HG03097 (cell line): ENCODE measurements at regions not wholly inside any gene's neighbourhood (a gene's known extent, or its start where the extent isn't known, plus 50 kb on each side); places are given as distances from the start of the nearest gene placed in this dataset.
"Not testable (repeated sequence)": the region's sequence is repeated elsewhere in the genome, so short reads cannot be mapped to it uniquely, and the experiment has no call there.

ENCODE experiments used
- ATAC-seq: cut with Tn5 transposase; IDR thresholded peaks from one replicate; pipeline ENCODE4 v1.9.1; 2021; ENCODE audit not compliant: unreplicated experiment, low FRiP score

- not testable (repeated sequence) for ATAC-seq
Observed at GRCh38 chr20:19921829-19922228, 95.3 kb upstream of the NAA20 start.

DNA sequence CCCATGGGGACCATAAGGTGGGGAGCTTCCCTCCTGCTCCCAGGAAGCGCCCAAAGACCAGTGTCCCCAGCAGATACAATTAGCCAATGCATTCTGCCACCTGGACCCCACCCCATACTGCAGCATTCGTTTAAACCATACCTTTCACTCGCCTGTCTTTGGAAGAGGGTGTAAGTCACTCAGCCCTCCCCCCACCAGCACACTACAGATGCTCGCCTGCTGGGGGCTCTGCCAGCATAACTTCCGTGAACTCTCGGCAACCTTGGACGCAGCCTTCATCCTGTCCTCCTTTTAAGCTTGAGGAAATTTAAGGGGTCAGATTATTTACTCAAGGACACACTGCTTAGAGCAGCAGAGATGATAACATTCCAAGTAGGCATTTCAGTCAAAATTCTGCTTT lies 94.4 kb upstream of the NAA20 start:
- ATAC-seq, result no peak

DNA sequence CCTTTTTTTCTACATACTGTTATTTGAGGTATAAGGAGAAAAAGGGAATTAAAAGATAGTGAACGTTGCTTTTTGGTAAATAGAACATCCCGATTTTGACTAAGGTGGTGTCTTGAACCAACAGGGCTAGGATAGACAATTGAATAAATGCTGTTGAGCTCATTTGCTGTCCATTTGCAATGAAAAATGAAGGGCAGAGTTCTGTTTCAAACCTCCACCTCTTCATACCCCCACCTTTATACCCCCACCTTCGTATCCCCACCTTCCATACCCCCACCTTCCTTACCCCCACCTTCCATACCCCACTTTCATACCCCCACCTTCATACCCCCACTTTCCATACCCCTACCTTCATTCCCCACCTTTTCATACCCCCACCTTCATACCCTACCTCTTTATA lies 93.4 kb upstream of the NAA20 start:
- no peak for ATAC-seq

GRCh38 chr20:19924255-19924654 lies 92.9 kb upstream of the NAA20 start:
- no peak for ATAC-seq

DNA sequence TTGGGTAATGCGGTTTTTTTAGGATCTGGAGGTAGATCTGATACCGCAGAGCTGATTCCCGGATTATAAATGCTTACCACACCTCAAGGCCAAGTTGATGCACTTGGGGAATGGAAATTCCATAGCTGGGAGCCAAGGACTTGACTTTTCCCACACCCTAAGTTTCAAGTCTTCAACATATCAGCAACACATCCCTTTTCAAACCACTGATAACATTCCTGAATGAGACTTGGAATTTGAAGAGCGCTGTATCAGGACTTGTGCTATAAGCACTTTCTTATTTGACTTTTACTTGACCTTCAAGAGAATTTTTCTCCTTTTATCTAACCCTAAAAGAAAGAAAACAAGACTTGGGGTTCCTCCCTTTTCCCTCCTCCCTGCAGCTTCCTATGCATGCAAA lies 90.6 kb upstream of the NAA20 start:
- ATAC-seq, result no peak

DNA sequence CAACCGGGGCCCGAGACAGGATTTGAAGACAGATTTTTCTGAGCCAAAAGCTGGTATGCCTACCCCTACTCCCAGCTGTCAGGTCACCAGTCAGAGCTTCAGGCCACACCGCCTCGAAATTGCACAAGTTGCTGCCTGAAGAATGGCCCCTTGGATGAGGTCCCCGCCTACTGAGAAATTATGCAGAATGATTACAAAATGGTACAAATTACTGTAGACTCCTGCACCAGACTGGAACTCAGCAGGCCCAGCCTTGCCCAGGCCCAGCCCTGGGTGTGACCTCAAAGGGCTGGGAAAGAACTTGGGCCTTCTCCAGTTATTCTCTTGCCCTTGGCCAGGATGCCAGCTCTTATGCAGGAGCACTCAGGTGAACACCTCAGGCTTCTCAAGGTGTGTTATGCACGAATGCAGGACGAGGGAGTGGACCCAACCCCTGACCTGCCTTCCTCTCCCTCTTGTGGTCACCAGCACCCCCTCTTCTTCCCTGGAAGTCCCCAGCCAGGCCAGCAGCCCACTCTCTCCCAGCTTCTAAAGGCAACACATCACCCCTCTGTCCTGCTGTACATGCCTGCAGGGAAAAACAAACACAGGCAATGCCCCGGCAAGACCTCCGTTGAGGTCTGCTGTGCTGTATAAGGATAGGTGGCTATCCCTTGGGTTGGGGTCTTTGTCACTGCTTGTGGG lies 88.7 kb upstream of the NAA20 start:
- no peak for ATAC-seq

GRCh38 chr20:19929012-19929360 lies 88.2 kb upstream of the NAA20 start:
- no peak for ATAC-seq

GRCh38 chr20:19929481-19930145 lies 87.5 kb upstream of the NAA20 start:
- no peak for ATAC-seq

GRCh38 chr20:19930426-19930825 lies 86.7 kb upstream of the NAA20 start:
- no peak for ATAC-seq

DNA sequence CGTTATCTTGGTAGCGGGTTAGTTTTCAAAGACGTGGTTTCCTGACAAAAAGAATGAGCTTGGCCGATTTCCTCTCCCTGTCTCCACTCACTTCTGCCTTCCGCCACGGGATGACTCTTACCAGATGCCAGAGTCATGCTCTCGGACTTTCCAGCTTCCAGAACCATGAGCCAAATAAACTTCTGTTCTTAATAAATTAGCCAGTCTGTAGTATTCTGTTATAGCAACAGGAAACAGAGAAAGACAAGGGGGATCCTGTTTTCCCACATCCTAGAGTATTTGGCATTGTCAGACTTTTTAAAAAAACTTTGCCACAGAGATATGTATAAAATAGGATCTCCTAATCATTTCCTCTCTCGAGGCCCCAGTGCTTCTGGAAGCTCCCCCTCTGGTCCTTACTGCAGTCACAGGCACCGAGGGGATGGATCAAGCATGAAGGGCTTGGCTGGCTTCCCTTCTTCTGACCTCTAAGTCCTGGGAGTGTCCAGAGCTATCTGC lies 84.9 kb upstream of the NAA20 start:
- ATAC-seq, result no peak

DNA sequence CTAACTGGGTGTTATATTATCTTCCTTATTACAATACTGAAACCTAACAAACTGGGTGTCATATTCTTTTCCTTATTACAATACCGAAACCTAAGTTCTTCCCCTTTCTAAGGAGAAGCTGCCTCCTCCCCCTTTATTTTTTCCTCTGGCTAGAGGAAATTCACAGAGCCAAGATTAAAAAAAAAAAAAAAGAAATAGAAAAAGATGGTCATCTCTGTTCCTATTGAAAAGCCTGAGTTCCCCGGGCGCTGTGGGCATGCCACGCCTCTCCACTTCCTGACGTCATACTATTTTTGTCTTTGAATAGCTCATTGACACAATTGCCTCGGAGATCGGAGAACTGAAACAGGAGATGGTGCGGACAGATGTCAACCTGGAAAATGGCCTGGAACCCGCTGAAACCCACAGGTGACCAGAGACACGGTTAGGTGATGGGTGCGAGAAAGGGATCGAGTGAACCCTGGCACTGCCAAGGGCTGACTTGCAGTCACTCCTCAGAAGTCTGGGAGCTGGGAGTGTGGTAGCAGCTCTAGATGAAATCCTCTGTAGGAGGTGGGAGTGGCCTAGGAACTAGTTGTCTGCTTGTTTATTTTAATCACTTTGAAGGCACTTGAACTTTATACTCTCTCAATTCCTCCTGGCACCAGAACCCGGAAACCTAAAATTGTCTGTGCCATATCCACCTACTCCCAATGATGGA lies 82.2 kb upstream of the NAA20 start:
- ATAC-seq, result no peak

DNA sequence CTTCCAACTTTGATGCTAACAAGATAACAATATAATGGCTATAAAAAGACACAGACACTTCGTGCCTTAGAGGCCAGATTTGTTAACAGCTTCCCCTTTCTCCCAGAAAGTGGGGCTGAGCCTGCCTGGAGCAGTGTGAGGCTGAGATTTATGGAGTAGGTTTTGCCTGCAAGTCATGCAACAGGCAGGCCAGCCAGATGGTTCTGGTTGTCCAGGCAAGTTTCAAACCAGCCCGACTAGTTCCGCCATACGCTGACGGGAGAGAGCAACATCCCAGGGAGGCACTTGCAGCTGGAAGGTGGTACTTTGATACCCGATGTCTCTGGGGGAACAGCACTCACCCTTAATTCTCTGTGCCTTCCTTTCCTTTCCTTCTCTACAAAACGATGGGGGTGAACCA lies 81.3 kb upstream of the NAA20 start:
- ATAC-seq, result no peak

GRCh38 chr20:19936466-19937200 lies 80.5 kb upstream of the NAA20 start:
- no peak for ATAC-seq

GRCh38 chr20:19937218-19937617 lies 79.9 kb upstream of the NAA20 start:
- peak; percentile 32 for ATAC-seq

DNA sequence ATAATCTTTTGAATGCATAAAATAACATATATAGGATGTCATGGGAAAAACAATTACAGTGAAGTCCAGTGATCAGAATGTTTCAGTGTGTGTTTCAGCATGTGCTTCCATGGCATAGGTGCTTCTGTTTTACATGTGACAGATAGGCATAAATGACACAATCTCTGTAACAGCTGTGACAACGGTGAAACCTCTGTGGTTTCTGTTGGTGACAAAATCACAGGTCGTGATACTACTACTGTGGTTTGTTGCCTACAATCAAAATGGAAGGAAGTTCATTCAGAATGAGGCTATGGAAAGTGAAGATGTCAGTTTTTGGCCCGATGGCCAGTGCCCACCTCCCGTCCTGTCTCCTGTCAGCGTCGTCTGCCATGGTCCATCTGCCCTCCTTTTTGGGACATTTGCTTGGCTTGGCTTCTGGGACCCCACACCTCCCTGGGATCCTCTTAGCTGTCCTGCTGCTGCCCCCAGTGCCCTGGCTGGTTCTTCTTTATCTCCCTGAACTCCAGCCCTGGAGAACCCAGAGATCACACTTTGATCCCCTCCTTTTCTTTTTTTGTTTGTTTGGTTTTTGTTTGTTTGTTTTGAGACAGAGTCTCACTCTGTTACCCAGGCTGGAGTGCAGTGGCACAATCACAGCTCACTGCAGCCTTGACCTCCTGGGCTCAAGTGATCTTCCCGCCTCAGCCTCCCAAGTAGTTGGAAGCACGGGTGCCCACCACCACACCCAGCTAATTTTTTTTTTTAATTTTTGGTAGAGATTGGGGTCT lies 79.3 kb upstream of the NAA20 start:
- peak; percentile 59 for ATAC-seq

DNA sequence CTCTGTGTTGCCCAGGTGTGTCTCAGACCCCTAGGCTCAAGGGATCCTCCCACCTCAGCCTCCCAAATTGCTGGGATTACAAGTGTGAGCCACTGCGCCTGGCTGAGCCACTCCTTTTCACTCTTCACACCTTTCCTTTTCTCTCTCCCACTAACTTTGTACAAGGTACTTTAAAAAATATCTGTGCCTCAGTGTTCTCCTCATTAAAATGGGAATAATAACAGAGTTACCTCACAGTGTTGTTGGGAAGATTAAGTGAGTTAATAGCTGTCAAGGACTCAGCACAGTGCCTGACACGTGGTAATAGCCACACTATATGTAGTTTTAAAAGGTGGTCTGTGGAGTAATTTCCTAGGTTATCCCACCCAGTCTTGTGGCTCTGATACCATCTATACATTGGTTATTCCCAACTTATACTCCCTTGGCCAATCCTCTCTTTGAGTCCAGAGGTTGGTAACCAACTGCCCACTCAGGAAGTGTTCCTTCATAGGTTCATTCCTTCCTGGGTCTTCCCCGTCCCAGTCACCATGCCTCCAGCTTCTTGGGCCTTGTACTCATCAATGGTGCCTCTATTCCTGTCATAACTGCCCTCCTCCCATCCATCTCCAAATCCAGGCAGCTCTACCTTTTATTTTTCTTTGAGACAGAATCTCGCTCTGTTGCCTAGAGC lies 78.6 kb upstream of the NAA20 start:
- no peak for ATAC-seq

GRCh38 chr20:19940988-19941460 lies 76.1 kb upstream of the NAA20 start:
- ATAC-seq, result no peak

DNA sequence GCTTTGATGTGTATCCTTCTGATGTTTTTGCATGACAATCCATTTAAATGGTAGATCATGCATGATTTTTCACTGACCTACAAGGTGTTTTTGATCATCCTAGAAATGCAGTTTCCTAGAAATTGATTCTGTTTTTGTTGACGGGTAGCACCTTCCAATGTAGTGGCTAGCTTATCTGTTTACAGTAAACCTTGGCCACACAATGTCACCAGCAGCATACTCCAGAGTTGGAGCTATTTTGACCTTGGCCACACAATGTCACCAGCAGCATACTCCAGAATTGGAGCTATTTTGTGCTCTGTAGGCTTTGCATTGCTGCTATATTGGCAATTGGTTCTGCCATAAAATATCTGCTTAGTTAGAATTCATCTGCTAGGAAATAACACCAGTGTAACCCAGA lies 74.6 kb upstream of the NAA20 start:
- no peak for ATAC-seq

GRCh38 chr20:19943061-19943521 lies 74.1 kb upstream of the NAA20 start:
- ATAC-seq, result no peak
